GM19328 (cell line): ENCODE measurements at regions not wholly inside any gene's neighbourhood (a gene's known extent, or its start where the extent isn't known, plus 50 kb on each side); places are given as distances from the start of the nearest gene placed in this dataset.

ENCODE experiments used
- ATAC-seq: cut with Tn5 transposase; IDR thresholded peaks from one replicate; pipeline ENCODE4 v1.9.1; 2021; ENCODE audit warnings: mild to moderate bottlenecking, moderate library complexity; ENCODE audit not compliant: unreplicated experiment

DNA sequence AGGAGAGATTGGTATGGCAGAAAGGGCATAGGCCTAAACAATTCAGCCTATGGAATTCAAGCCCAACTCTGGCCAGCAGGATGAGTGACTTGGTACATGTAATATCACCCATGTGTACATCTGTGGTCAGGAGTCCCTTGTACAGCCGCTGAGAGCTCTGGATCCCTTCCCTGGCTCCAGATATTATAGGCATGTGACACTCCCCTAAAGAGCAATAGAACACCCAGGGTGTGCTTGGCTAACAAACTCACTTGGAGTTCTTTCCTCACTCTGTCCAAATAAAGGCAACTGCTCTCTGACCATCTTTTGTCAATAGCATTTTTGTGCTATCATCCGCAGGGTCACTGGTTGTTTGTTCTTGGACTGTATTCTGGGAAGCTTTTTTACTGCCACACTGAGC, 197.4 kb upstream of the NCKAP5 start:
- ATAC-seq, result no peak

DNA sequence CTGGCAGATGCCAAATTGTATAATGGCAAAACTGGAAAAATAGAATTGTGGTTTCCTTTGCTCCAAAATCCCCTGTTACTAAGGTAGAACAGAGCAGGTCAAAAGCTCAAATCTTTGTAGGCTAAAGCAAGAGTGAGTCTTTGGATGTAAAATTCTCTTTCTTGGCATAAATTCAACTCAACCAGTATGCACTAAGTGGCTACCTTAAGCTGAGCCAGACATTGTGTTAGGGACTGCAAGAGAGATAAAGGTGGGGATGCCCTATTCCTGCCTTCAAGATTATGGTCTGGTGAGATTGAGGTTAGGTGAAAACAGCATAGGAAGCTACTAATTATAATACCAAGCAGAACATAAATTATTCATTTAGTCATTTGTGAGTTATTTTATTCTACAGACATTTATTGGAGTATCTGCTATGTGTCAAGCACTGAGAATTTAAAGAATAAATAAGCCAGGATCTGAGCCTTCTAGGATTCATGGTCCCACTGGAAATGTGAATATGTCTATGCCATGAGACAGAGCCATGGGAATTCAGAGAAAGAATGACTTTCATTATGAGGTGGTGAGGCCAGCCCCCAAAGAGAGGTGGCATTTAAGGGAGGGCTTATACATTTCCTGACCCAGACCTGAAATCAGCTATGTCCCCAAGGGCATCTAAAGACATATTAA, 198.0 kb upstream of the NCKAP5 start:
- ATAC-seq, result no peak

DNA sequence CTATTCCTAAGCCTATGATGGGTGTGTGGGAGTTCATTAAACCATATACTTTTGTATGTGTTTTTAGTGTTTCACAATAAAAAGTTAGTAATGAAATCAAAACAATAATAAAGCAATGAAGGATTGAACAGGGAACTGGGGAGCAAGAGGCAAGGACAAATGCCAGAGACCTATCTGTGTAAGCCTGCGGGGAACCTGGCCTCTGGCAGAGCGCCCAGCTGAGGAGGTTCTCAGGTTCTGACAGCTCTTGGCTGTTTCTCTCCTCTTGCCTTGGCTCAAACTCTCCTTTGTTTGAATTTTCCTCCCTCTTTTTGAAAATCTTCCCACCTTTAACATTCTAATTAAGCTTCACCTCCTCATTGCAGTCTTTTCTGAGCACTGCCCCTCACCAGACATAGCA, 200.0 kb upstream of the NCKAP5 start:
- ATAC-seq, result no peak

GRCh38 chr2:133768658-133769435, 200.6 kb upstream of the NCKAP5 start:
- ATAC-seq, result no peak

GRCh38 chr2:133773854-133774653, 205.8 kb upstream of the NCKAP5 start:
- ATAC-seq, result no peak

GRCh38 chr2:133774654-133775015, 206.4 kb upstream of the NCKAP5 start:
- no peak for ATAC-seq

DNA sequence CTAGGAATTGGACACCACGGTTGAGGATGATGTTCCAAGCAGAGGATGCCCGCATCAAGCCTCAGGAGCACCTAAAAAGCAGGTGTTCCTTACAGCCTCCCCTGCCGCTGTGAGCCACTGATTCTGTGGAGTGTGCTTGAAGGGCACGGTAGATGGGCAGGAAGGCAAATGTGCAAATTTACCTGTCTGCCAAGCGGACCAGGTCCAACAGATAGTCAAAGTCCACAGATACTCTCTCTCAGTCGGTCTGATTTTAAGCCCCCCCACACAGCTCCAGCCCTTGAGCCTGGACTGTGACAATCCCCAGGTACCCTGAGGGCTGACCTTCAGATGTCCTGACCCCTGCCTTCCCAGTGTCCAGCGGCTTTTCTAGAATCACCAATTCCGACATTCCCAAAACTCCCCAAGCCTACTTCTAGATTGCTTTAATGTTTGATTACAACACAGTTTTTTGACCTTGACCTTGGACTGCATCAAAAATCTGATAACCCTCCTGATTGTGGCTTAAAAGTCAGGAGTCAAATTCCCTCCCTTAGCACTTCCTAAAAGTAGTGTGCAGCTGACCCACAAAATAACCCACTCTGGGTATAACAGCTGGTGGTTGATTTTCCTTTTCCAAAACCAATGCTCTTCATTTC, 208.8 kb upstream of the NCKAP5 start:
- ATAC-seq, result no peak

DNA sequence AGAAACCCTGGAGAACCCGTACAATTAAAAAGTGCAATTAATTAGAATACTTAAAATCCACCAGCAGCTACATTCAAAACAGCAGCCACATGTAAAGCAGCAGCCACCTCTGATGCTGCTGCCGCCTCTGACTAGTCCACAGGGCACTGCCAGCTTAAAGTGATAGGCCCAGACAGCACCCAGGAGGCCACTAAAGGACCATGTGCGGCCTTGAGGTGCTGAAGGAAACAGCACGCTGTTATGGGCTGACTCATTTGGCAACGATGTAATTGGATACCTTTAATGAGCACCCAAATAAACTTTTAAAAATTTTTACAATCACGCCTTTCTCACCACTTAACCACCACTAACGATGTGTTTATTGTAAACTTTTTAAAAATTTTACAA, 209.3 kb upstream of the NCKAP5 start:
- ATAC-seq, result no peak

- no peak for ATAC-seq
Observed at GRCh38 chr2:133780099-133780996, 212.1 kb upstream of the NCKAP5 start.

DNA sequence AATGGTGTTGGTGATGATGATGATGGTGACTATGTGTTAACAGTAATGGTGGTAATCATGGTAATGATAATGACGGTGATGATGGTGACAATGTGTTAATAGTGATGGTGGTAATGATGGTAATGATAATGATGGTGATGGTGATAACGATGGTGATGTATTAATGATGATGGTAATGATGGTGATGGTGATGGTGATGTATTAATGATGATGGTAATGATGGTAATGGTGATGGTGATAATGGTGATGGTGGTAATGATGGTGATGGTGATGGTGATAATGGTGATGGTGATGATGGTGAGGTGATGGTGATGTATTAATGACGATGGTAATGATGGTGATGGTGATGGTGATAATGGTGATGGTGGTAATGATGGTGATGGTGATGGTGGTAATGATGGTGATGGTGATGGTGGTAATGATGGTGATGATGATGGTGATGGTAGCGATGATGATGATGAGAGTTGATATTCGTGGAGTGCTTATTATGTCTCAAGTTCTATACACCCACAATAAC, 212.8 kb upstream of the NCKAP5 start:
- ATAC-seq, result no peak

DNA sequence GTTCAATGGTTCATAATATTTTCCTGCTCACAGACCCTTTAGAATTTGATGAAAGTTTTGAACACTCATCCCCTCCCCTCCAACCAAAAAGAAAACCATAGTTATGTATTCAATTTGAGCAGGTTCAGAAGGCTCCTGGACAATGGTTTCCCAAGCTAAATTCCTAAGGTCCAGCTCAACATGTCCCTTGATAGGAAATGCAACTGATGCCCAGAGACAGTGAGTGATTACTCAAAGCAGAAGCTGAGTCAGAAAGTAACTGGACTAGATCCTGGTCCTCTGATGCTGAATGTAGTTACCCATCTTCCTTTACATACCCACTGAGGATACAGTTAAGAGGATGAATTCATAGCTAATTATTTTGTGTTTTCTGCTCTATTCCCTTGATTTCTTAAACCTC, 218.9 kb upstream of the NCKAP5 start:
- ATAC-seq, result no peak

DNA sequence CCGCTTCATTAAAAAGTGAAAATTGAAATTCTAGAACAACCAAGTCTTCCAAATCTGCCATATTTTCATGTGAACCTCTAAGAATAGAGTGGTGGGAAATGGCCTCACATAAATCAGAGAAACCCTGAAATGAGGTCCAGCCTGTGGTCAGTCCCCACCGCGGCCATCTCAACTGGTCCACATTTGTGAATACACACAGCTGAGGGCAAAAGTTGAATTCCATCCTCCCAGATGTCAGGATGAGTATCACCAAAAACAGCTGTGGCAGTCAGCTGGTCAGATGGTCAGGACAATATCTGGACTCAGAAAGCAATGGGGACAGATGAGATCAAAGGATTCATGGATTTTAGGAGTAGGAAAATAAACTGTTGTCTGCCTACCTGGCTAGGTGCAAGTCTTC, 219.4 kb upstream of the NCKAP5 start:
- no peak for ATAC-seq

DNA sequence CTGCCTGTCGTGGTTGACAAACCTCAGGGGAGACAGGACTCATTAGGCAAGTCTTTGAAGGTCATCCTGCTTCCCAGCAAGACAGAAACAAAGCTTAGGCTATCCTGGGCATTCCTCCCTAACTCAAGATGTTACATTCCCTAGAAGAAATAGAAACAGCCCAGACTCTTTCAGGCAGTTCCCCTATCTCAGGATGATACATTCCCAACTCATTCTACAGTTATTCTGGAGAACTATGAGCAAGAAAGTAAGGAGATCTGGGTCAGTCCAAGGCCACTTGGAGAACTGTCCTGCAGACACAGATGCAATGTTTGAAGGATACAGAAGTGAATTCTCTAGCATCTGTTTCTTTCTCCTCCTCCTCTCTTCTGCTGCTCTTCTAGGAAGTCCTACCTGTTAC, 220.1 kb upstream of the NCKAP5 start:
- ATAC-seq, result no peak

- ATAC-seq, result no peak
Observed at GRCh38 chr2:133789743-133790142, 221.5 kb upstream of the NCKAP5 start.

- no peak for ATAC-seq
Observed at GRCh38 chr2:133790711-133791110, 222.4 kb upstream of the NCKAP5 start.

DNA sequence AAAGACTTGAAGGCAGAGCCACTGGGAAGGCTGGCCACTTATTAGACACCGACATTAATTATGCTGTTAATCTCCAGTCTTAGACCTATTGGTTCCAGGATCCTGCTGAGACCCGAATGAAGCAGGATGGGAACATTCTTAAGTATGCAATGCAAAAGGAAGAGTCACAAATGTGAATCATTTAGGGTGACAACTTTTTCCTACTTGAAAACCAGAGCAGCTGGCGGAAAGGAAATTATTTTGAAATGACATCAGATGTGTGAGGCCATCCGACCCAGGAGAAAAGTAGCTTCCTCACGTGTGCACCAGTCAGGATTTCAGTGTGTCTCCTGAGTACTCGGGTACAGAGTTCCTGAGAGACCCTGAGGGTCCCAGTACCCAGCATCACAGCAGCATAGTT, 222.9 kb upstream of the NCKAP5 start:
- ATAC-seq, result no peak

GRCh38 chr2:133792223-133792622, 224.0 kb upstream of the NCKAP5 start:
- ATAC-seq, result no peak

- ATAC-seq, result no peak
Observed at GRCh38 chr2:133794114-133794513, 225.9 kb upstream of the NCKAP5 start.

- no peak for ATAC-seq
Observed at GRCh38 chr2:133801946-133802345, 233.7 kb upstream of the NCKAP5 start.

GRCh38 chr2:133802409-133803039, 234.3 kb upstream of the NCKAP5 start:
- ATAC-seq, result no peak
